Liver (tissue), 8 donors: ENCODE measurements at regions not wholly inside any gene's neighbourhood (a gene's known extent, or its start where the extent isn't known, plus 50 kb on each side); places are given as distances from the start of the nearest gene placed in this dataset.

Experiments used
- DNase-seq: peaks from one replicate; pipeline ENCODE4 v3.0.0-alpha.2; 2017; ENCODE audit warnings: low spot score
- H3K27ac ChIP-seq, 2 donors: one replicate each; pipeline ENCODE4 v1.7.0; 2013; ENCODE audit warnings: inconsistent platforms in 2 of 2, low read length in 2 of 2, control low read depth in 1 of 2, low read depth in 1 of 2, mild to moderate bottlenecking in 1 of 2
- H3K27me3 ChIP-seq, 4 donors: one replicate each; pipeline versions ENCODE4 v1.6.1 to v1.7.0; 2013; ENCODE audit warnings: low read length in 3 of 4, inconsistent platforms in 1 of 4, mild to moderate bottlenecking in 1 of 4, moderate library complexity in 1 of 4; ENCODE audit not compliant: control insufficient read depth in 4 of 4, insufficient read depth in 4 of 4
- H3K36me3 ChIP-seq, 4 donors: one replicate each; pipeline versions ENCODE4 v1.6.1 to v1.7.0; 2013; ENCODE audit warnings: low read length in 3 of 4, mild to moderate bottlenecking in 3 of 4, low read depth in 1 of 4, moderate library complexity in 1 of 4; ENCODE audit not compliant: control insufficient read depth in 4 of 4, insufficient read depth in 3 of 4
- H3K4me1 ChIP-seq, 4 donors: one replicate each; pipeline versions ENCODE4 v1.6.1 to v1.7.0; 2013; ENCODE audit warnings: low read length in 3 of 4, mild to moderate bottlenecking in 3 of 4, moderate library complexity in 1 of 4; ENCODE audit not compliant: control insufficient read depth in 4 of 4, insufficient read depth in 4 of 4
- H3K4me3 ChIP-seq, 3 donors: one replicate each; pipeline versions ENCODE4 v1.6.1 to v1.7.0; 2013; ENCODE audit warnings: low read length in 3 of 3, control low read depth in 1 of 3, low read depth in 1 of 3, mild to moderate bottlenecking in 1 of 3
- H3K9ac ChIP-seq, 2 donors: one replicate each; pipeline ENCODE4 v1.7.0; 2013; ENCODE audit warnings: low read length in 2 of 2, mild to moderate bottlenecking in 2 of 2, moderate library complexity in 2 of 2, control low read depth in 1 of 2, low read depth in 1 of 2
- H3K9me3 ChIP-seq, 4 donors: one replicate each; pipeline versions ENCODE4 v1.6.1 to v1.7.0; 2013; ENCODE audit warnings: low read length in 3 of 4; ENCODE audit not compliant: control insufficient read depth in 4 of 4
- EGR1 ChIP-seq, 2 donors: IDR thresholded peaks; 2 replicates each; pipeline ENCODE4 v1.6.1; 2016 to 2018; ENCODE audit warnings: antibody characterized with exemption in 2 of 2, low read depth in 2 of 2
- FOXA1 ChIP-seq: IDR thresholded peaks from 2 replicates; pipeline ENCODE4 v1.6.1; 2016; ENCODE audit warnings: antibody characterized with exemption
- FOXA2 ChIP-seq: IDR thresholded peaks from 2 replicates; pipeline ENCODE4 v1.6.1; 2016; ENCODE audit warnings: antibody characterized with exemption
- GABPA ChIP-seq, 2 donors: IDR thresholded peaks in 1 of 2; conservative IDR thresholded peaks in 1 of 2; 2 replicates each; pipeline ENCODE4 v1.6.1; 2016; ENCODE audit warnings: antibody characterized with exemption in 2 of 2, mild to moderate bottlenecking in 1 of 2, moderate library complexity in 1 of 2
- HNF4A ChIP-seq, 2 donors: conservative IDR thresholded peaks; 2 replicates each; pipeline ENCODE4 v1.6.1; 2016; ENCODE audit warnings: antibody characterized with exemption in 2 of 2, mild to moderate bottlenecking in 2 of 2
- HNF4G ChIP-seq: IDR thresholded peaks from 2 replicates; pipeline ENCODE4 v1.6.1; 2016; ENCODE audit warnings: antibody characterized with exemption
- JUND ChIP-seq, 2 donors: IDR thresholded peaks; 2 replicates each; pipeline ENCODE4 v1.6.1; 2016; ENCODE audit warnings: antibody characterized with exemption in 2 of 2
- NR2F2 ChIP-seq: IDR thresholded peaks from 2 replicates; pipeline ENCODE4 v1.6.1; 2016; ENCODE audit warnings: antibody characterized with exemption
- RAD21 ChIP-seq, 2 donors: IDR thresholded peaks; 2 replicates each; pipeline ENCODE4 v1.6.1; 2016; ENCODE audit warnings: antibody characterized with exemption in 2 of 2, mild to moderate bottlenecking in 2 of 2
- REST ChIP-seq: IDR thresholded peaks from 2 replicates; pipeline ENCODE4 v1.6.1; 2016; ENCODE audit warnings: antibody characterized with exemption, mild to moderate bottlenecking
- RXRA ChIP-seq, 2 donors: IDR thresholded peaks; 2 replicates each; pipeline ENCODE4 v1.6.1; 2017 to 2018; ENCODE audit warnings: antibody characterized with exemption in 2 of 2, mild to moderate bottlenecking in 1 of 2
- SP1 ChIP-seq: IDR thresholded peaks from 2 replicates; pipeline ENCODE4 v1.6.1; 2018; ENCODE audit warnings: antibody characterized with exemption, mild to moderate bottlenecking
- TAF1 ChIP-seq: conservative IDR thresholded peaks from 2 replicates; pipeline ENCODE4 v1.6.1; 2016; ENCODE audit warnings: antibody characterized with exemption, mild to moderate bottlenecking
- WGBS: extraction: QIAGEN DNeasy Blood & Tissue Kit; methylation state at CpG from one replicate; pipeline ENCODE4 v1.1.7; 2013; 5-methylcytosine and 5-hydroxymethylcytosine counted together
- TF ChIP-seq, protein P1 (sequence below): fragments of 150-350 bp; IDR thresholded peaks from 2 replicates; pipeline ENCODE4 v1.5.1; 2017; ENCODE audit warnings: improper control_type of control experiment, low read depth, low read length; ENCODE audit not compliant: missing input control
- TF ChIP-seq, protein P2 (sequence below): IDR thresholded peaks from 2 replicates; pipeline ENCODE4 v1.6.1; 2016; ENCODE audit warnings: antibody characterized with exemption
- TF ChIP-seq, protein P3 (sequence below): IDR thresholded peaks from 2 replicates; pipeline ENCODE4 v1.6.1; 2016; ENCODE audit warnings: antibody characterized with exemption
- donor health status: healthy.
- donor health status: healthy.
- donor health status: healthy.
- donor health status: healthy.
- donor health status: healthy.

DNA sequence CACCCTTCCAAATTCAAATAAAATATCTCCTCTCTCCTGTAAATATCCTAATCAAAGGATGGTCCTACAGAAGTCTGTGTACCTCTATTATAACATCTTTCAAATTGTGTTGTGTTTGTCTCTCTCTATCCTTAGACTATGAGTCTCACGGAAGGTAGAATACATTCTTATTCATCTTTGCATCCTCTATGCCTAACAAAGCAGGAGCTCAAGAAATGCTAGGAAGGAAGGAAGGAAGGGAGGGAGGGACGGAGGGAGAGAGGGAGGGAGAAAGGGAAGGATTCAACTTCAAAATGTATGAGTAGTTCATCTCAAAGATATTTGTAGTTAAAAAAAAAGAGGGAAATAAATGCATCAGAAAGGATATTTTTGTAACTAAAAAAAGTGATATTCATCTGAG, 150.0 kb downstream of the RTP4 start:
- peaks cover 0 to 1% (median 0%) of the 10 kb centered on the region in 4 donors for H3K4me1 ChIP-seq
- H3K9ac ChIP-seq: no peak overlapping the region
- no peak overlapping the region for H3K27ac ChIP-seq
- H3K27me3 ChIP-seq: no peaks in the 10 kb centered on the region
- no peak for DNase-seq
- no peak overlapping the region for H3K4me3 ChIP-seq
- WGBS: 58% methylated on average over 2 of the region's 2 CpGs
- no peaks in the 10 kb centered on the region for H3K9me3 ChIP-seq
- TF ChIP-seq NR2F2 (no peak), FOXA2 (no peak)
- H3K36me3 ChIP-seq: no peaks in the 10 kb centered on the region

- no peak for DNase-seq
- Histone ChIP-seq H3K27ac (no peak overlapping the region), H3K27me3 (no peaks in the 10 kb centered on the region), H3K9ac (no peak overlapping the region), H3K36me3 (no peaks in the 10 kb centered on the region), H3K4me3 (no peak overlapping the region), H3K9me3 (peaks cover 0 to 3% (median 2%) of the 10 kb centered on the region in 4 donors), H3K4me1 (peaks cover 0 to 1% (median 0%) of the 10 kb centered on the region in 4 donors)
- TF ChIP-seq FOXA1: no peak
- no peak for TF ChIP-seq HNF4G
- TF ChIP-seq HNF4A (conservative IDR thresholded peaks at IDR 0.05): no peak
- TF ChIP-seq TAF1: no peak
- no peak for TF ChIP-seq RAD21 (IDR thresholded peaks at IDR 0.05)
- 75% methylated on average over 8 of the region's 8 CpGs for WGBS
These were observed 148.4 kb downstream of the RTP4 start for GRCh38 chr3:187516446-187517185.

GRCh38 chr3:187507905-187508304, 139.7 kb downstream of the RTP4 start:
- H3K9me3 ChIP-seq: peaks cover 0 to 3% (median 2%) of the 10 kb centered on the region in 4 donors
- no peaks in the 10 kb centered on the region for H3K36me3 ChIP-seq
- TF ChIP-seq FOXA2 (no peak), SP1 (no peak), EGR1 (IDR thresholded peaks at IDR 0.05; ENCODE audit: low read depth in 2 of 2) (no peak), FOXA1 (no peak), GABPA (IDR thresholded peaks at IDR 0.05 in 1 of 2, conservative IDR thresholded peaks at IDR 0.05 in 1 of 2) (no peak), RAD21 (IDR thresholded peaks at IDR 0.05) (no peak), REST (no peak), RXRA (IDR thresholded peaks at IDR 0.05) (no peak), JUND (IDR thresholded peaks at IDR 0.05) (no peak)
- TF ChIP-seq, protein P1, sequence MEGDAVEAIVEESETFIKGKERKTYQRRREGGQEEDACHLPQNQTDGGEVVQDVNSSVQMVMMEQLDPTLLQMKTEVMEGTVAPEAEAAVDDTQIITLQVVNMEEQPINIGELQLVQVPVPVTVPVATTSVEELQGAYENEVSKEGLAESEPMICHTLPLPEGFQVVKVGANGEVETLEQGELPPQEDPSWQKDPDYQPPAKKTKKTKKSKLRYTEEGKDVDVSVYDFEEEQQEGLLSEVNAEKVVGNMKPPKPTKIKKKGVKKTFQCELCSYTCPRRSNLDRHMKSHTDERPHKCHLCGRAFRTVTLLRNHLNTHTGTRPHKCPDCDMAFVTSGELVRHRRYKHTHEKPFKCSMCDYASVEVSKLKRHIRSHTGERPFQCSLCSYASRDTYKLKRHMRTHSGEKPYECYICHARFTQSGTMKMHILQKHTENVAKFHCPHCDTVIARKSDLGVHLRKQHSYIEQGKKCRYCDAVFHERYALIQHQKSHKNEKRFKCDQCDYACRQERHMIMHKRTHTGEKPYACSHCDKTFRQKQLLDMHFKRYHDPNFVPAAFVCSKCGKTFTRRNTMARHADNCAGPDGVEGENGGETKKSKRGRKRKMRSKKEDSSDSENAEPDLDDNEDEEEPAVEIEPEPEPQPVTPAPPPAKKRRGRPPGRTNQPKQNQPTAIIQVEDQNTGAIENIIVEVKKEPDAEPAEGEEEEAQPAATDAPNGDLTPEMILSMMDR: no peak
- TF ChIP-seq, protein P2, sequence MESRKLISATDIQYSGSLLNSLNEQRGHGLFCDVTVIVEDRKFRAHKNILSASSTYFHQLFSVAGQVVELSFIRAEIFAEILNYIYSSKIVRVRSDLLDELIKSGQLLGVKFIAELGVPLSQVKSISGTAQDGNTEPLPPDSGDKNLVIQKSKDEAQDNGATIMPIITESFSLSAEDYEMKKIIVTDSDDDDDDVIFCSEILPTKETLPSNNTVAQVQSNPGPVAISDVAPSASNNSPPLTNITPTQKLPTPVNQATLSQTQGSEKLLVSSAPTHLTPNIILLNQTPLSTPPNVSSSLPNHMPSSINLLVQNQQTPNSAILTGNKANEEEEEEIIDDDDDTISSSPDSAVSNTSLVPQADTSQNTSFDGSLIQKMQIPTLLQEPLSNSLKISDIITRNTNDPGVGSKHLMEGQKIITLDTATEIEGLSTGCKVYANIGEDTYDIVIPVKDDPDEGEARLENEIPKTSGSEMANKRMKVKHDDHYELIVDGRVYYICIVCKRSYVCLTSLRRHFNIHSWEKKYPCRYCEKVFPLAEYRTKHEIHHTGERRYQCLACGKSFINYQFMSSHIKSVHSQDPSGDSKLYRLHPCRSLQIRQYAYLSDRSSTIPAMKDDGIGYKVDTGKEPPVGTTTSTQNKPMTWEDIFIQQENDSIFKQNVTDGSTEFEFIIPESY: no peak
- TF ChIP-seq, protein P3, sequence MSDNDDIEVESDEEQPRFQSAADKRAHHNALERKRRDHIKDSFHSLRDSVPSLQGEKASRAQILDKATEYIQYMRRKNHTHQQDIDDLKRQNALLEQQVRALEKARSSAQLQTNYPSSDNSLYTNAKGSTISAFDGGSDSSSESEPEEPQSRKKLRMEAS: no peak
- no peak overlapping the region for H3K27ac ChIP-seq
- H3K27me3 ChIP-seq: peaks cover 0 to 11% (median 1%) of the 10 kb centered on the region in 4 donors
- no peaks in the 10 kb centered on the region for H3K4me1 ChIP-seq
- H3K9ac ChIP-seq: no peak overlapping the region
- no peak for DNase-seq
- H3K4me3 ChIP-seq: no peak overlapping the region
- WGBS: 51% methylated on average over 5 of the region's 5 CpGs
